ENCODE measurements at regions not wholly inside any gene's neighbourhood (a gene's known extent, or its start where the extent isn't known, plus 50 kb on each side); places are given as distances from the start of the nearest gene placed in this dataset.
"Not testable (repeated sequence)": the region's sequence is repeated elsewhere in the genome, so short reads cannot be mapped to it uniquely, and the experiment has no call there.

GRCh38 chr9:85295244-85295643 lies 446.5 kb downstream of the AGTPBP1 start:
- not testable (repeated sequence) for TF ChIP-seq ZNF175 (tag by site-specific recombination; IDR thresholded peaks at IDR 0.05); PRDM10 (tag by site-specific recombination; IDR thresholded peaks at IDR 0.05); YY1 (tag by site-specific recombination; IDR thresholded peaks at IDR 0.05); CTCF (tag by site-specific recombination; IDR thresholded peaks at IDR 0.05); ZNF830 (tag by site-specific recombination; IDR thresholded peaks at IDR 0.05; ENCODE audit: low read depth); ZNF580 (tag by site-specific recombination; IDR thresholded peaks at IDR 0.05); ZNF658 (tag by site-specific recombination; IDR thresholded peaks at IDR 0.05); PATZ1 (tag by site-specific recombination; IDR thresholded peaks at IDR 0.05)
- TF ChIP-seq ZNF426 (tag by site-specific recombination; IDR thresholded peaks at IDR 0.05) = peak; percentile 75
- peak; percentile 49; the same call in 1 of the 2 replicates for TF ChIP-seq ZNF629 (tag by site-specific recombination; IDR thresholded peaks at IDR 0.05)
